H9 (cell line): ENCODE measurements at regions not wholly inside any gene's neighbourhood (a gene's known extent, or its start where the extent isn't known, plus 50 kb on each side); places are given as distances from the start of the nearest gene placed in this dataset.

Experiments used
- DNase-seq: peaks from one replicate; pipeline ENCODE4 v3.0.0-alpha.2; 2017
- H2AFZ ChIP-seq: one replicate; pipeline ENCODE4 v1.6.1; 2013; ENCODE audit warnings: mild to moderate bottlenecking, low read length, control low read depth, moderate library complexity
- H2AK5ac ChIP-seq: 2 replicates; pipeline ENCODE4 v1.6.1; 2013; ENCODE audit warnings: low read length, control low read depth, mixed read lengths; ENCODE audit not compliant: insufficient read length
- H2BK120ac ChIP-seq: one replicate; pipeline ENCODE4 v1.6.1; 2013; ENCODE audit warnings: low read depth, mild to moderate bottlenecking, low read length, control low read depth, inconsistent platforms; ENCODE audit not compliant: poor library complexity, severe bottlenecking
- H2BK12ac ChIP-seq: 2 replicates; pipeline ENCODE4 v1.6.1; 2013; ENCODE audit warnings: low read length, control low read depth, mixed read lengths, low read depth; ENCODE audit not compliant: insufficient read length
- H2BK15ac ChIP-seq: 2 replicates; pipeline ENCODE4 v1.6.1; 2013; ENCODE audit warnings: low read depth, low read length, control low read depth
- H2BK20ac ChIP-seq: one replicate; pipeline ENCODE4 v1.6.1; 2013; ENCODE audit warnings: low read depth, mild to moderate bottlenecking, low read length, control low read depth, inconsistent platforms; ENCODE audit not compliant: poor library complexity, severe bottlenecking
- H2BK5ac ChIP-seq: 2 replicates; pipeline ENCODE4 v1.6.1; 2013; ENCODE audit warnings: low read length, control low read depth, mixed read lengths; ENCODE audit not compliant: insufficient read length
- H3K14ac ChIP-seq: 2 replicates; pipeline ENCODE4 v1.6.1; 2013; ENCODE audit warnings: low read length, control low read depth; ENCODE audit not compliant: insufficient read depth
- H3K18ac ChIP-seq: 2 replicates; pipeline ENCODE4 v1.6.1; 2013; ENCODE audit warnings: low read depth, mild to moderate bottlenecking, mixed read lengths, low read length, control low read depth; ENCODE audit not compliant: insufficient read length
- H3K23ac ChIP-seq: 2 replicates; pipeline ENCODE4 v1.6.1; 2013; ENCODE audit warnings: low read length, control low read depth, mixed read lengths, low read depth; ENCODE audit not compliant: insufficient read length
- H3K23me2 ChIP-seq: 2 replicates; pipeline ENCODE4 v1.6.1; 2013; ENCODE audit warnings: low read depth, mild to moderate bottlenecking, mixed read lengths, low read length, control low read depth; ENCODE audit not compliant: insufficient read length, poor library complexity, severe bottlenecking
- H3K27ac ChIP-seq: 2 replicates; pipeline ENCODE4 v1.5.1; 2013; ENCODE audit warnings: low read length, control low read depth, mixed read lengths, low read depth; ENCODE audit not compliant: insufficient read length
- H3K27me3 ChIP-seq: 2 replicates; pipeline ENCODE4 v1.6.1; 2013; ENCODE audit warnings: low read length, control low read depth, inconsistent platforms; ENCODE audit not compliant: insufficient read depth
- H3K4ac ChIP-seq: 2 replicates; pipeline ENCODE4 v1.6.1; 2013; ENCODE audit warnings: low read depth, mild to moderate bottlenecking, control low read depth, inconsistent platforms, low read length, moderate library complexity
- H3K4me1 ChIP-seq: 2 replicates; pipeline ENCODE4 v1.6.1; 2013; ENCODE audit warnings: low read length, control low read depth, inconsistent platforms; ENCODE audit not compliant: insufficient read depth
- H3K4me2 ChIP-seq: 2 replicates; pipeline ENCODE4 v1.6.1; 2013; ENCODE audit warnings: low read length, control low read depth, mixed read lengths; ENCODE audit not compliant: insufficient read length, insufficient read depth
- H3K56ac ChIP-seq: 2 replicates; pipeline ENCODE4 v1.6.1; 2013; ENCODE audit warnings: low read depth, mild to moderate bottlenecking, mixed read lengths, low read length, control low read depth; ENCODE audit not compliant: insufficient read length
- H3K79me1 ChIP-seq: 2 replicates; pipeline ENCODE4 v1.6.1; 2013; ENCODE audit warnings: low read depth, mild to moderate bottlenecking, moderate library complexity, low read length, control low read depth, inconsistent platforms; ENCODE audit not compliant: insufficient read depth, poor library complexity, severe bottlenecking
- H3K79me2 ChIP-seq: 2 replicates; pipeline ENCODE4 v1.6.1; 2013; ENCODE audit warnings: low read length, control low read depth, inconsistent platforms; ENCODE audit not compliant: insufficient read depth
- H3K9ac ChIP-seq: 2 replicates; pipeline ENCODE4 v1.6.1; 2013; ENCODE audit warnings: low read length, control low read depth, mixed read lengths; ENCODE audit not compliant: insufficient read length; ENCODE audit errors: extremely low read depth
- H3K9me3 ChIP-seq: one replicate; pipeline ENCODE4 v1.6.1; 2013; ENCODE audit warnings: low read depth, low read length, inconsistent platforms; ENCODE audit not compliant: control insufficient read depth
- H3T11ph ChIP-seq: one replicate; pipeline ENCODE4 v1.6.1; 2013; ENCODE audit warnings: mild to moderate bottlenecking, low read length, control low read depth, inconsistent platforms
- H4K20me1 ChIP-seq: one replicate; pipeline ENCODE4 v1.6.1; 2013; ENCODE audit not compliant: control insufficient read depth, insufficient read length, insufficient read depth
- H4K5ac ChIP-seq: 2 replicates; pipeline ENCODE4 v1.6.1; 2013; ENCODE audit warnings: low read depth, mild to moderate bottlenecking, mixed read lengths, low read length, control low read depth; ENCODE audit not compliant: insufficient read length
- H4K8ac ChIP-seq: replicated peaks from 2 replicates; pipeline ENCODE4 v1.6.1; 2013; ENCODE audit warnings: low read length, control low read depth, mixed read lengths, low read depth; ENCODE audit not compliant: insufficient read length
- H4K91ac ChIP-seq: 2 replicates; pipeline ENCODE4 v1.6.1; 2013; ENCODE audit warnings: low read depth, mild to moderate bottlenecking, moderate library complexity, mixed read lengths, low read length, control low read depth; ENCODE audit not compliant: insufficient read length
- H3K27ac Mint-ChIP-seq, 3 experiments: 2 replicates in 2 of 3; 3 replicates in 1 of 3; pipeline ENCODE4 v1.8.0; 2020 to 2021; ENCODE audit warnings: mixed read lengths in 3 of 3, mild to moderate bottlenecking in 1 of 3, moderate library complexity in 1 of 3
- H3K27me3 Mint-ChIP-seq: 2 replicates; pipeline ENCODE4 v1.8.0; 2021; ENCODE audit warnings: low read depth, mild to moderate bottlenecking, moderate library complexity, mixed read lengths
- H3K36me3 Mint-ChIP-seq, 3 experiments: 2 replicates in 2 of 3; 3 replicates in 1 of 3; pipeline ENCODE4 v1.8.0; 2020 to 2021; ENCODE audit warnings: low read depth in 3 of 3, mixed read lengths in 3 of 3; ENCODE audit not compliant: insufficient read depth in 1 of 3
- H3K4me1 Mint-ChIP-seq, 2 experiments: 2 replicates each; pipeline ENCODE4 v1.8.0; 2020; ENCODE audit warnings: mixed read lengths in 2 of 2
- H3K4me3 Mint-ChIP-seq, 2 experiments: 2 replicates in 1 of 2; 3 replicates in 1 of 2; pipeline ENCODE4 v1.8.0; 2020 to 2021; ENCODE audit warnings: mild to moderate bottlenecking in 2 of 2, mixed read lengths in 2 of 2, moderate library complexity in 1 of 2
- H3K9me3 Mint-ChIP-seq, 2 experiments: 2 replicates in 1 of 2; 3 replicates in 1 of 2; pipeline ENCODE4 v1.8.0; 2020; ENCODE audit warnings: mild to moderate bottlenecking in 2 of 2, mixed read lengths in 2 of 2, moderate library complexity in 1 of 2
- CTCF ChIP-seq: fragments of 200-600 bp; sonication (generic); conservative IDR thresholded peaks from 3 replicates; pipeline ENCODE4 v1.8.0; 2021; ENCODE audit warnings: antibody characterized with exemption, mild to moderate bottlenecking
- WGBS: extraction: QIAGEN DNeasy Blood & Tissue Kit; methylation state at CpG from one replicate; pipeline ENCODE4 v1.1.7; 2013; ENCODE audit warnings: missing lambda C conversion rate, low lambda C conversion rate, mixed read lengths; ENCODE audit not compliant: insufficient read length; ENCODE audit errors: extremely low coverage; 5-methylcytosine and 5-hydroxymethylcytosine counted together

DNA sequence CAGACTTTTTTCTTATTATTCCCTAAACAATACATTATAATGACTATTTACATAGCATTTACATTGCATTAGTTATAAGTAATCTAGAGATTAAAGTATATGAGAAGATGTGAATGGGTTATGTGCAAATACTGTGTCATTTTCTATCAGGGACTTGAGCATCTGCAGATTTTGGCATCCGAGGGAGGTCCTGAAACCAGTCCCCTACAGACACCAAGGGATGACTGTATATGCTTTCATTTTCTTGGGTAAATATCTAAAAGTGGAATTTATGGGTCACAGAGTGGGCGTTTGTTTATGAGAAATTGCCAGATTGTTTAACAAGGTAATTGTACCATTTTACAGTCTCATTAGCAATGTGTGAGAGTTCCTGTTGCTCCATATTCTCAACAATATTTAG, 454.5 kb upstream of the API5 start:
- WGBS = no CpG with 5 or more reads among the region's 2 CpGs
- no peak overlapping the region for H2BK12ac ChIP-seq
- no peak overlapping the region for H3K4ac ChIP-seq
- H3K18ac ChIP-seq = no peak overlapping the region
- no peak overlapping the region for H3K4me2 ChIP-seq
- no peak overlapping the region for H2BK20ac ChIP-seq
- no peak overlapping the region for H3K56ac ChIP-seq
- no peak overlapping the region for H3K27ac ChIP-seq
- no peak overlapping the region for H3T11ph ChIP-seq
- Mint-ChIP-seq H3K27me3 (no peaks in the 10 kb centered on the region), H3K9me3 (no peaks in the 10 kb centered on the region), H3K27ac (no peak overlapping the region), H3K4me3 (no peak overlapping the region), H3K4me1 (no peaks in the 10 kb centered on the region), H3K36me3 (peaks cover 0 to 2% (median 0%) of the 10 kb centered on the region in 3 experiments; a peak in 2 of 7 replicates)
- H2AFZ ChIP-seq = no peak overlapping the region
- H3K23ac ChIP-seq = no peak overlapping the region
- H4K8ac ChIP-seq = no peak overlapping the region
- no peak overlapping the region for H2BK5ac ChIP-seq
- no peaks in the 10 kb centered on the region for H3K79me1 ChIP-seq
- H2BK15ac ChIP-seq = no peak overlapping the region
- TF ChIP-seq CTCF = no peak
- no peaks in the 10 kb centered on the region for H3K27me3 ChIP-seq
- H3K9me3 ChIP-seq = no peaks in the 10 kb centered on the region
- DNase-seq = no peak
- no peak overlapping the region for H3K9ac ChIP-seq
- H4K20me1 ChIP-seq = no peaks in the 10 kb centered on the region
- H2AK5ac ChIP-seq = no peak overlapping the region
- H2BK120ac ChIP-seq = no peak overlapping the region
- no peaks in the 10 kb centered on the region for H3K79me2 ChIP-seq
- no peaks in the 10 kb centered on the region for H3K23me2 ChIP-seq
- H3K4me1 ChIP-seq = no peaks in the 10 kb centered on the region
- no peak overlapping the region for H4K5ac ChIP-seq
- H3K14ac ChIP-seq = no peak overlapping the region
- H4K91ac ChIP-seq = no peak overlapping the region
